ENCODE measurements at regions not wholly inside any gene's neighbourhood (a gene's known extent, or its start where the extent isn't known, plus 50 kb on each side); places are given as distances from the start of the nearest gene placed in this dataset.

- H3K79me2 ChIP-seq (ENCODE audit: control insufficient read depth, low read length): no peaks in the 10 kb centered on the region
- no peak overlapping the region for H3K4me2 ChIP-seq (ENCODE audit: low read length)
- H3K27me3 ChIP-seq (ENCODE audit: control insufficient read depth, low read length): no peaks in the 10 kb centered on the region
- H3K4me3 ChIP-seq (ENCODE audit: low read length): no peak overlapping the region
- H3K27ac ChIP-seq (ENCODE audit: low read depth, low read length): no peak overlapping the region
- no peaks in the 10 kb centered on the region for H3K9me2 ChIP-seq (replicated peaks; ENCODE audit: control insufficient read depth, low read length)
- H3K36me3 ChIP-seq (ENCODE audit: control insufficient read depth, low read length): no peaks in the 10 kb centered on the region
- TF ChIP-seq EZH2phosphoT487 (IDR thresholded peaks at IDR 0.05; ENCODE audit: borderline replicate concordance, low read length) (no peak), CTCF (IDR thresholded peaks at IDR 0.05; ENCODE audit: low read depth, low read length, poor library complexity, severe bottlenecking) (no peak)
- no peaks in the 10 kb centered on the region for H3K4me1 ChIP-seq (ENCODE audit: control insufficient read depth, low read length)
- H3K9me3 ChIP-seq (ENCODE audit: control insufficient read depth, insufficient read depth, low read length): no peaks in the 10 kb centered on the region
- H4K20me1 ChIP-seq (ENCODE audit: control insufficient read depth, insufficient read depth, low read depth, low read length): no peaks in the 10 kb centered on the region
- no peaks in the 10 kb centered on the region for H3F3A ChIP-seq (ENCODE audit: control insufficient read depth, insufficient read depth)
Observed at GRCh38 chr13:111584870-111585269, 264.4 kb downstream of the TEX29 start.

DNA sequence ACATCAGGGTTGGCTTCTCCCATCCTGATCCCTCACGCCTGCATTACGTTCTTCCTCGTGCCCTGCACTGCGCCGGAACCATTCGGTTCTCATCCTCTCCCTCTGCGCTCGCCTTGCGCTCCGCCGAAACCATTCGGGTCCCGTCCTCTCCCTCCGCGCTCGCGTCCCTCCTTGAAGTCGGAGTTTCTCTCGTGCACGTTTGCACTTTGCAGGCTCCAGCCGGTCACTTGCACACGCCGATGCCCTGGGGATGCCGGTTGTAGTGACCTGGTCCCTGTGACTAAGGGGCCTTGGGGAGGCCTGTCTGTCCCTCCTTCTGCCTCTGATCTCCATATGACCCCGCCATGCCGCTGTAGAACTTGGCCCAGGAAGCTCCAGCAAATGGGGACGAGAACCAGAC lies 265.8 kb downstream of the TEX29 start:
- no peak overlapping the region for H3K4me2 ChIP-seq (ENCODE audit: low read length)
- H4K20me1 ChIP-seq (ENCODE audit: control insufficient read depth, insufficient read depth, low read depth, low read length): no peaks in the 10 kb centered on the region

DNA sequence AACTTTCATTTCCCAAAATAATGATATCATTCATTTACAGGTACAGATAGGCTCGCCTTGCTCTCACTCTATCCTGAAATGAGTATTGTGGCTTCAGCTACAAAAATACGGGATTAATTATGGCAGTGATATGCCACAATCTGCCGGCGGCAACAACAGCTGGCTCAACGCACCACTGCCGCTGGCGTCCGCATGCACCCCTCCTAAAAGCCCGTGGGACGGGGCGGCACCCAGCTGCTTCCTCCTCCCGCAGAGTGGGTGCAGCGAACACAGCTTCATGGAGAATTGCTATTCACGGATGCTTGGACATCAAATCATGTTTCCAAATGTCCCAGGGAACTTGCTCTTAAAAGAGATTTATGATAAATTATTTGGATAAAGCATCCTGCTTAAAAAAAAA lies 266.8 kb downstream of the TEX29 start:
- no peak overlapping the region for H3K27ac ChIP-seq (ENCODE audit: low read depth, low read length)
- no peaks in the 10 kb centered on the region for H3K9me3 ChIP-seq (ENCODE audit: control insufficient read depth, insufficient read depth, low read length)
- H3K4me2 ChIP-seq (ENCODE audit: low read length): no peak overlapping the region
- no peak for TF ChIP-seq CTCF (IDR thresholded peaks at IDR 0.05; ENCODE audit: low read depth, low read length, poor library complexity, severe bottlenecking)
- no peak for TF ChIP-seq EZH2phosphoT487 (IDR thresholded peaks at IDR 0.05; ENCODE audit: borderline replicate concordance, low read length)
- H3K9me2 ChIP-seq (replicated peaks; ENCODE audit: control insufficient read depth, low read length): no peaks in the 10 kb centered on the region
- H3K27me3 ChIP-seq (ENCODE audit: control insufficient read depth, low read length): no peaks in the 10 kb centered on the region
- no peaks in the 10 kb centered on the region for H3K4me1 ChIP-seq (ENCODE audit: control insufficient read depth, low read length)
- H4K20me1 ChIP-seq (ENCODE audit: control insufficient read depth, insufficient read depth, low read depth, low read length): no peaks in the 10 kb centered on the region
- H3K4me3 ChIP-seq (ENCODE audit: low read length): no peak overlapping the region
- H3K36me3 ChIP-seq (ENCODE audit: control insufficient read depth, low read length): no peaks in the 10 kb centered on the region
- no peaks in the 10 kb centered on the region for H3F3A ChIP-seq (ENCODE audit: control insufficient read depth, insufficient read depth)
- H3K79me2 ChIP-seq (ENCODE audit: control insufficient read depth, low read length): no peaks in the 10 kb centered on the region

More for the DNA sequence above, 265.8 kb downstream of the TEX29 start:
- H3K36me3 ChIP-seq (ENCODE audit: control insufficient read depth, low read length): no peaks in the 10 kb centered on the region
- no peaks in the 10 kb centered on the region for H3K79me2 ChIP-seq (ENCODE audit: control insufficient read depth, low read length)
- TF ChIP-seq CTCF (IDR thresholded peaks at IDR 0.05; ENCODE audit: low read depth, low read length, poor library complexity, severe bottlenecking) (no peak), EZH2phosphoT487 (IDR thresholded peaks at IDR 0.05; ENCODE audit: borderline replicate concordance, low read length) (no peak)
- no peaks in the 10 kb centered on the region for H3K9me3 ChIP-seq (ENCODE audit: control insufficient read depth, insufficient read depth, low read length)
- no peaks in the 10 kb centered on the region for H3F3A ChIP-seq (ENCODE audit: control insufficient read depth, insufficient read depth)
- no peaks in the 10 kb centered on the region for H3K9me2 ChIP-seq (replicated peaks; ENCODE audit: control insufficient read depth, low read length)
- no peaks in the 10 kb centered on the region for H3K4me1 ChIP-seq (ENCODE audit: control insufficient read depth, low read length)
- H3K27ac ChIP-seq (ENCODE audit: low read depth, low read length): no peak overlapping the region
- no peaks in the 10 kb centered on the region for H3K27me3 ChIP-seq (ENCODE audit: control insufficient read depth, low read length)
- H3K4me3 ChIP-seq (ENCODE audit: low read length): no peak overlapping the region

GRCh38 chr13:111589321-111589720 lies 268.9 kb downstream of the TEX29 start:
- H3F3A ChIP-seq (ENCODE audit: control insufficient read depth, insufficient read depth): no peaks in the 10 kb centered on the region
- H3K27me3 ChIP-seq (ENCODE audit: control insufficient read depth, low read length): no peaks in the 10 kb centered on the region
- H3K79me2 ChIP-seq (ENCODE audit: control insufficient read depth, low read length): no peaks in the 10 kb centered on the region
- no peaks in the 10 kb centered on the region for H3K4me1 ChIP-seq (ENCODE audit: control insufficient read depth, low read length)
- no peaks in the 10 kb centered on the region for H3K9me2 ChIP-seq (replicated peaks; ENCODE audit: control insufficient read depth, low read length)
- H3K9me3 ChIP-seq (ENCODE audit: control insufficient read depth, insufficient read depth, low read length): no peaks in the 10 kb centered on the region
- H3K4me3 ChIP-seq (ENCODE audit: low read length): no peak overlapping the region
- TF ChIP-seq EZH2phosphoT487 (IDR thresholded peaks at IDR 0.05; ENCODE audit: borderline replicate concordance, low read length): no peak
- no peak for TF ChIP-seq CTCF (IDR thresholded peaks at IDR 0.05; ENCODE audit: low read depth, low read length, poor library complexity, severe bottlenecking)
- no peak overlapping the region for H3K4me2 ChIP-seq (ENCODE audit: low read length)
- no peaks in the 10 kb centered on the region for H4K20me1 ChIP-seq (ENCODE audit: control insufficient read depth, insufficient read depth, low read depth, low read length)
- no peaks in the 10 kb centered on the region for H3K36me3 ChIP-seq (ENCODE audit: control insufficient read depth, low read length)
- no peak overlapping the region for H3K27ac ChIP-seq (ENCODE audit: low read depth, low read length)

Data from DOHH2 (cell line).